Kidney tubule cell (primary cell): ENCODE measurements at regions not wholly inside any gene's neighbourhood (a gene's known extent, or its start where the extent isn't known, plus 50 kb on each side); places are given as distances from the start of the nearest gene placed in this dataset.
"Not testable (repeated sequence)": the region's sequence is repeated elsewhere in the genome, so short reads cannot be mapped to it uniquely, and the experiment has no call there.

Experiments
- DNase-seq: peaks from one replicate; pipeline ENCODE4 v3.0.0-alpha.2; 2018; ENCODE audit warnings: low spot score

DNA sequence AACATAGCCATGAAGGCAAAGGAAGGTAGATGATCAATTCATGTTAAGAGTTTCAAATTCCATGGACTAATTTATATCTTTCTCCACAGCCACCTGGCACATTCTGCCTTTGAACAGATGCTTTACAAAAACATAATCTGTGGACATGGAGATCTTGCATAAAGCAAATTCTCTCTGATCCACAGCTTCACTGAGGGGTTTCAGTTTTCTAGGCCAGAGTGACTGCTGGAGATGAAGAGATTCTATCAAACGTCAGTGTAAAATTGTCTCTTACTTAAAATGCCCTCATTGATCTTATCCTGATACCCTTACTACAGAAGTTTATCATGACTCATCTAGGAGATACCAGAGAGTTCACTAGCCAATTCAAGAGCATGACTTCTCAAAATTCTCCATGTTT, 291.6 kb downstream of the DAD1 start:
- no peak for DNase-seq

DNA sequence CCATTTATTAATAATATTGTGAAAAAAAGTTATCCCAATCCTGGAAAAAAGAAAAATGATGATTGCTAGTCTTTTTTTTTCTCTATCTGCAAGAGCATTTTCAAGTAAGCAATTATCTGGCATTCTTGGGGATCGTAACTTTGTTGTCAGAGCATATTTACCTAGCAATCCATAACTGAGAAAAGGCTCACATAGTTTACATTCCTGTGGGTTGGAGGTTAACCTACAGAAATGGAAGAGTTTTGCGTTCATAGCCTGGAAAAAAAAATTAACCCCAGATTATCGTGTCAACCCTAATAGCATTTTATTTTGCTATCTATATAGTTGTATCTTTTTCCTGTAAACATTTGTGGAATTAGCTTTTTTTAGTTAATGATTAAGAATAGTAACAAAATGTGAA, 292.3 kb downstream of the DAD1 start:
- DNase-seq, result peak; percentile 81

DNA sequence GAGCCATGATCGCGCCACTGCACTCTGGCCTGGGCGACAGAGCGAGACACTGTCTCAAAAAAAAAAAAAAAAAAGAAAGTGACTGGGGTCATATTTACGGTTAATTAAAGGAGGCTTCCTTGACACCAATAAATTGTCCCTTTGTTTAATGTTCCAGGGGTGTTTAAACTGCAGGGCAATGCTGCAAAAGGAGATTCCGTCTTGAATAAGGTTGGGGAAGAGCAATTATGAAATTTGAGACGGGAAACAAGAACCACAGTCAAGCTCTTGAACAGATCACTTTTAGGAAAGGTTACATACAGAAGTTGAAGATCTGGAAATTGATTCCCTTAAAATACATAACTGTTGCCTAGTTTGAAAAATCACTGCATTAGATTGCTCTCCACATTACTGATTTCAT, 292.9 kb downstream of the DAD1 start:
- DNase-seq, result no peak

DNA sequence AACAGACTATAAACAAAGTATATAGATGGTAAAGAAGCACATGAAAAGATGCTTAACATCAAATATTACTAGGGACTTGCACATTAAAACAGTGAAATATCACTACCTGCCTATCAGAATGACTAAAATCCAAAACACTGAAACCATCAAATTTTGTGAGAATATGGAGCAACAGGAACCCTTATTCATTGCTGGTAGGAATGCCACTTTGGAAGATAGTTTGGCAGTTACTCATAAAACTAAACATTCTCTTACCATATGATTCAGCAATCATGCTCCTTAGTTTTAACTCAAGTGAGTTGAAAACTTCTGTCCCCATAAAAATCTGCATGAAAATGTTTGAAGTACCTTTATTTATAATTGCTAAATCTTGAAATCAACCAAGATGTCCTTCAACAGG, 297.6 kb downstream of the DAD1 start:
- peak; percentile 78 for DNase-seq

DNA sequence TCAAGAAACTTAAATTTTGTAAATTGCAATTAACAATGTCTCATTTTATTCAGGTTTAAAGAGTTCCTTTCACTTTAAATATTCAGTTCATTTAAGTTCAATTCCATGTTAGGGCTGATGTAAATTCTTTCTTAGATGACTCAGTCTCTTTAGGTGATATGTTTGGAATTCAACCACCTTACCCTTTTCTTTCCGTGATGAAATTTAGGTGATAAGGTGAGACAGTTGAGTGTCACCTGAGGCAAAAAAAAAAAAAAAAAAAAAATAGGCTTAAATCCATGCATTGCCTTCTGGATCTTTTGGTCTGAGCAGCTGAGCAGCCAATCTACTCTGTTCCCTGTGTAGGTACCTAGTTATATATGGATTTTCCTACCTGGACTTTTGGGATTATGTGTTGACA, 299.5 kb downstream of the DAD1 start:
- DNase-seq, result peak; percentile 72

DNA sequence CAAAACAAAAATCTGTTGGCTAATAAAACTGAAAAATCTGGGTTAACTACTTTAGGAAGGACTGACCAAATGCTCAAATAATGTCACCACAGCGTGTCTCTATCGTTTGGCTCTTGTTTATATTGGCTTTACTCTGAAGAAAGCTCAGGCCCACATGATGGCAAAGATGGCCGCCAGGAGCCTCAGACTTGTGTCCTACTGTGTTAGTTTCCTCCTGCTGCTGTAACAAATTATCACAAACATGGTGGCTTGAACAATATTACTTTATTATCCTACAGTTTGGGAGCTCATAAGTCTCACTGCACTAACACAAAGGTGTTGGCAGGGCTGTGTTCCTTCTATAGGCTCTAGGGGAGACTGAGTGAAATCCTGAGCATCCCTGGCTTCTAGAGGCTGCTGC, 303.0 kb downstream of the DAD1 start:
- DNase-seq, result no peak

DNA sequence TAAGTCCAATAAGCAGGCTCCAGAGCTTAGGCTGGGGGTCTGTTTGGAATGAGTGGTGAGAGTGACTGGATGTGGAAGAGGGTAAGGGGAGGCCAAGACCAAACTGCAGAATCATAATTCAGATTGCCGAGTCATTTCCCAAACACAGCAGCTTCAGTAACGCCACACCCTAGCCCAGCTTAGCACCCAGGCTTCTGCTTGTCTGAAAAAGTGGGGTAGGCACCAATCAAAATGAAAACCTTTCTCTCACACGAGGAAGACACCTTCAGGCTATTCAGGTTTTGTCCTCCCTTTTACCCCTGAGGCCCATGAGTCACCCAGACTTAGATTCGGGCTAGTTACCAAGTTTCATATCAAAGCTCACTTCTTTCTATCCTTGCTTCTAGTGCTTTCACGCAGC, 306.1 kb downstream of the DAD1 start:
- DNase-seq, result no peak

DNA sequence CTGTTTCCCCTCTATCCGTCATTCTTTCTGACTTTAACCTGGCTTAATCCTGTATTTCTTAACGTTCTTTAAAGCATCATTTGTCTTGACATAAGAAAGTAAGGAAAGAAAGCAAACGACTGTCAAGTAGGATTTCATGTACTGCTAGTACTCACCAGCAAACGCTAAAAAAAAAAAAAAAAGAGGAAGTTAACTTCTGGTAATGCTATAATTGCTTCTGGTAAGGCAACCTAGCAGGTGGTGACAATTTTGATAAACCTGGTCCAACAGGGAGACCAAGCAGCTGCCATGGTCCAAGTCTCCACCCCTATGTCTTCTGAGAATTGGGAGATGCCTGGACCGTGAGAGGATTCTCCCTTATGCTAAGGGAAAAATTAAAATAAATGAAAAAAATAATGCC, 306.6 kb downstream of the DAD1 start:
- DNase-seq, result no peak

DNA sequence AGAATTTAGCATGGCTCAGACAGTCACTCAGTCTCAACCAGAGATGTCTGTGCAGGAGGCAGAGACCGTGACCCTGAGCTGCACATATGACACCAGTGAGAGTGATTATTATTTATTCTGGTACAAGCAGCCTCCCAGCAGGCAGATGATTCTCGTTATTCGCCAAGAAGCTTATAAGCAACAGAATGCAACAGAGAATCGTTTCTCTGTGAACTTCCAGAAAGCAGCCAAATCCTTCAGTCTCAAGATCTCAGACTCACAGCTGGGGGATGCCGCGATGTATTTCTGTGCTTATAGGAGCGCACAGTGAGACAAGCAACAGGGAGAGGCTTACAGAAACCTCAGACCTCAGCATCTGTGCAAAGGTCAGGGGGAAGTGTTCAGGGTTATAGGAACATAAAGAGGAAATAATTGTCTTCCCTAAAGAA, 307.6 kb downstream of the DAD1 start:
- DNase-seq, result not testable (repeated sequence)

DNA sequence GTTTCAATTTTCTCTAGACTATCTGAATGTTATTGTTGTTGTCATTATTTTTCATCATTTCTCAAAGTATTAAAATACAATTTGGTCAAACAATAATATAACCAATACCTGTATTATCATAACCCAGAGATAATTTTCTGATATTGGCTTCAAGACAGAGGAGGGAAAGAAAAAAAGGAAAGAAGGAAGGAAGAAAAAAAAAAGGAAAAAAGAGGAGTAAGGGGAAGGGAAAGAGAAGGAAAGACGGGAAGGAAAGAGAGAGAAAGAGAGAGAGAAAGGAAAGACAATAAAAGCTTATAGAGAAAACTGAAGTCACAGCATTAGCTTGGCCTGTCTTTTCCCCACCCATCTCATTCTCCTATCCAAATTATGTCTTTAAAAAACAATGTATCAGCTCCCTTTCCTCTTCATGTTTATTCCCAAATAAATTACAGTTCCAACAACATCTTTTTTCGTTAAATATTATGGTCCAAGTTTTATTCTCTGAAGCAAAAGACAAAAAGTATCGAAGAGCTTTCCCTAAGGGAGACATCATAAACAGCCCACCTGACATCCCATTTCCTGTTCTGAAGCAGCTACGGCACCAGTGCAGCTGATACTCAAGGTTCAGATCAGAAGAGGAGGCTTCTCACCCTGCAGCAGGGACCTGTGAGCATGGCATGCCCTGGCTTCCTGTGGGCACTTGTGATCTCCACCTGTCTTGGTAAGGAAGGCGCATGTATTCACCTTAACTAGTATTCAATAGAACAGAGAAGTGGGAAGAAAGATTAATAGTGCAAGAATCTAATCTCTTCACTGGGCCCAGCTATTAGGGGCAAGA, 308.3 kb downstream of the DAD1 start:
- no peak for DNase-seq

DNA sequence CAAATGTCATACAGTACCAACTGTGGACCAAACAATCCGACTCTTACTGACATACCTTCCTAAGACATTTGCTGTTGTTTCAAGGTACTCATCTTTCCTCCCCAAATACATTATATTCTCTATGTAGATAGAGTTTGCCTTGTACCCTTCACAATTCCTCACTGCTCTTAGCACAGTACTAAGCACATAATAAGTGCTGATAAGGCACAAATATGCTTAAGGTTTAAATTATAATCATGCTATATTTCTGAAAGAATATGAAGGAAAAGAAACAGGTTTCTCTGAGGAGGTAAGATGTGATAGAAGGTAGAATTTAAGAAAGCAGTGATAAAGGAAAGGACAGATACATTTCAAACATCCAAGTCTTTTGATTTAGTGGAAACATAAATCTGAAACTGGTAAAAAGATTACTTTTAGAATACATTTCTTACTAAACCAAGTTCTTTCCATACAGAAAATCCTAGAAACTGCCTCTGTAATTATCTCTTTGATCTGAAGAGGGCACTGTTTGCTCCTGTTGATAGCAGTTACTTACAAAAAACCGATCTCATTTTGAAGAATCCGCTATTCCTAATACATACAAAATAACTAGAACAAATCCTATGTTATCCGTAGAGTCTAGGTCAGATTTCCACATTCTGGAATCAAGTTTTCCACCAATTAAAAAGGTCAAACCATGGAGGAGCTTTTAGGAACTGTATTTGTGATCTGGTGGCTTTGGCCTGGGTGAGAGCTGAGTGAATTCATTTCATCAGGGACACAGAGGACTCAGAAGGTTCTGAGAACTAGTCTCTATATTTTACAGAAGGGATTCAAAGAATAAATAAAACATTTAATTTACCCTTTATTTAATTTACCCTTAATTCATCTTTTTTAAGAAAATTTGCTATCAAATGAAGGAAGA, 311.9 kb downstream of the DAD1 start:
- DNase-seq, result no peak

DNA sequence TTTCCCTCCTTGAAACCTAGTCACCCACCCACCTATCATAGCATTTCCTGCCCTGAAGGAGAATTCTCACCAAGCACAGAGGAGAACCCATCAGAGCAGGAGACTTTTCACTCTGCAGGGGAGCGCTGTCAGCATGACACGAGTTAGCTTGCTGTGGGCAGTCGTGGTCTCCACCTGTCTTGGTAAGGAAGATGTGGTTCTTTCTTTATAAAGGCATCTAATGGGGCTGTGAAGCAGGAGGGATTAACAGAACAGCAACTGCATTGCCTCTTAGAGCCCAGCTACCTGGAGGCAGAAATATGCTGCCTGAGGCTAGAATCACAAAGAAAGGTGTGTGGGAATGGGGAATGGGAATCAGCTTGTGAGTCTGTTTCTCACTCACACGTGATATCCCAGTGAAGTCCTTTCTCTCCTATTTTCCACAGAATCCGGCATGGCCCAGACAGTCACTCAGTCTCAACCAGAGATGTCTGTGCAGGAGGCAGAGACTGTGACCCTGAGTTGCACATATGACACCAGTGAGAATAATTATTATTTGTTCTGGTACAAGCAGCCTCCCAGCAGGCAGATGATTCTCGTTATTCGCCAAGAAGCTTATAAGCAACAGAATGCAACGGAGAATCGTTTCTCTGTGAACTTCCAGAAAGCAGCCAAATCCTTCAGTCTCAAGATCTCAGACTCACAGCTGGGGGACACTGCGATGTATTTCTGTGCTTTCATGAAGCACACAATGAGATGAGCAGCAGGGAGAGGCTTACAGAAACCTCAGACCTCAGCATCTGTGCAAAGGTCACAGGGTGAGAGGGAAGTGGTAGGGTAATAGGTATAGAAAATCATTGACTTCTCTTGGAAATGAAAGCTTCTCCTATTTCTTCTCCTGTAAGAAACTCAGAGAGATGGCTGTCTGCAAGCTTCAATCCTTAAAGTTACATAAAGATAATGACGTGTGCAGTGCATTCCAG, 316.9 kb downstream of the DAD1 start:
- no peak for DNase-seq

DNA sequence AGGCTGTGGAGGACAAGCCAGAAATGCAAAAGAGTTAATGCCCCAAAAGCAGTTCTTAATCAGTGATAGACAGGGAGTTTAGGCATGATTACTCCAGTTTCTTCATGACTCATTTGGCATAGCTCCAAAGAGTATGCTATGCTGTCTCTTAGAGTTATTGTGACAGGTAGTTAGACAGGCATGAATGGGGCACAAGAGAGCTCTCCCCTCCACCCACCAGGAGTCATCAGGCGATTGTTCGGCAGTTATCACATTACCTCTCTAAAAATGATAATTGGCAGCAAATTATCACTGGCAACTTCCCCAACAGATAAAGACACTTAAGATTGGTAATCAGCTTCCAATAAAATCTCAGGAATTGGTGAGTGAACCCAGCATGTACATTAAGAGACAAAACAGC, 320.1 kb downstream of the DAD1 start:
- peak; percentile 95 for DNase-seq

DNA sequence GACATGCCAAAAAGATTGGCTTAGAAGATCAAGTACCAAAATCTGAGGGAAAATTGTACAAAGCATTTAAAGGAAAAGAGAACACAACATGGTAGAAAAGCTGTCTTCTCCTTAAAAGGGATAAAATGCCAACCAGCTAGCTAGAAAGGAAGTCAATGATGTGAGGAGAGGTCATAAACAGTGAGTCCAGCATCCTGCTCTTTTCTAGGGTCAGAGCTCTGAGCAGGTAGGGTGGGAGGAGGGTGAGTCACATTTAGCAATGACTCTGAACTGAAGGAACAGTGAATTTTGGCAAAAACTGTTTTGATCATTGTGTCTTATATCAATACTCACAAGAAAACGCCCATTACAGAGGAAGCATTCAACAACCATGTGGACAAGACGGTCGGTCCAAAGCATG, 322.3 kb downstream of the DAD1 start:
- DNase-seq, result peak; percentile 61

DNA sequence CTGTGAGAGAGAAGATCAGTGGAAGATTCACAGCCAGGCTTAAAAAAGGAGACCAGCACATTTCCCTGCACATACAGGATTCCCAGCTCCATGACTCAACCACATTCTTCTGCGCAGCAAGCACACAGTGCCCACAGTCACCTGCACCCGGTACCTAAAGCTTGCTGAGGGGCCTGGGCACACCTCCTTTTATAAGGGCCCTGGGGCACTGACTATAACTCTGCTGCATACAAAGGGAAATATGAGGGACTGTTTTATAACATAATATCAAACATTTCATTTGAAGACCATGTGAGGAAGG, 322.9 kb downstream of the DAD1 start:
- peak; percentile 82 for DNase-seq

DNA sequence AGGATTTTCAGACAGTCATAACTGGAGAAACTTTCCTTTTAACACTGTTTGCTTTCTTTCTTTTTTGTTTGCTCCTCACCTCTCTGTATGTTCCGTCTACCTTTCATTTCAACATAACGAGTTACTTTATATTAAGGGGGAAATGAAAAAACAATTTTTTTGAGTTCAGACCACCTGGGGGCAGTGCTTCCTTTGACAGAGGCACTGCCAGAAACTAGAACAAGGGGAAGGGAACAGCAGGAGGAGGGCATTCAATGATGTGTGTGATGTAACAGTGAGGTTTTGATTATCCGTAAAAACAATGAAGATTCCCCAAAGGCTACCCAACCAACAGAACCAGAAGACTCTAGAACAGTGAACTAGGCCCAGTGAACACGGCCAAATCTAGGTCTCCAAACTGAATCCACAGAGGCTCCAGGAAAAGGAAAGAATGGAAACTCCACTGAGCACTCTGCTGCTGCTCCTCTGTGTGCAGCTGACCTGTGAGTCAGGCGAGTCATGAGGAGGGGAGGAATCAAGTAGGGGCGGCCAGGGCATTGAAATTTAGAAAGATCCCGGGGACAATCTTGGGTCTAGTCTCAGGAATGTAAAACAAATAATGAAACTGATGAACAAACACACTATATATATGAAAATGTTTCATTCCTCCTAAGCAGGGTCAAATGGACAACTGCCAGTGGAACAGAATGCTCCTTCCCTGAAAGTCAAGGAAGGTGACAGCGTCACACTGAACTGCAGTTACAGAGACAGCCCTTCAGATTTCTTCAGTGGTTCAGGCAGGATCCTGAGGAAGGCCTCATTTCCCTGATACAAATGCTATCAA, 323.5 kb downstream of the DAD1 start:
- peak; percentile 70 for DNase-seq

DNA sequence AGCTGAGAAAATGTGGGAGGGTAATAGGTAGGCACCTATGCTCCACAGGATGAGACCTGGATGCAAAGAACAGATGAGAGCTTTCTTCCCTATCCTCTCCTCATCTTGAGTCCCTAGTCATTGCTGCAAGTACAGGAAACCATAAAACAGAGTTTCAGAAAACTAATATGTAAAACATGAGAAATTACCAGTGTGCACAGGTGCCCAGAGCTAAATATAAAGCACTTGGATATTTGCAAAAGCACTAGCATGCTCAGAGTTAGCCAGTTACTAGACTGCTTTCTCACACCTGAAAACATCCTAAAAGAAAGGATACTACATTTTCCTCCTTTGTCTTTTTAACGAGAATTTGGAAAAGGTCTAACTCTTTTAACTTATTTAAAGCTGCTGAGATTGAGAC, 324.3 kb downstream of the DAD1 start:
- DNase-seq, result no peak

DNA sequence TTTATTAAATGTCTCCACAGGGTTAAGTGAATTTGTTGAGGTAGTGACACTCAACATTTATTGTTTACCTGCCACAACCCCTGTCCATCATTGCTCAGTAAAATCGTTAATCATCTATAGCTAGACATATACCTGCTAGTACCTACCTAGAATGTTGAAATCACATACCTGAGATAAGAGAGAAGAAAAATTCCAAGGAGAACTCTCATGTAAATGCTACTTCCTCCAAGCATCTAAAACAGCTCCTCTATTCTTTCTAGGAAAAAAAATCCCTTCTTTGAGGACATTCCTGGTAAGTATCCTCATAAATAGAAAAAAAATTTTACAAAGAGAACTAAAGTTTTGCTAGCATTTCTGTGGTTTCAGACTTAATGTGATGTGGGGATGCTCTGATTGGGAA, 325.1 kb downstream of the DAD1 start:
- peak; percentile 59 for DNase-seq

DNA sequence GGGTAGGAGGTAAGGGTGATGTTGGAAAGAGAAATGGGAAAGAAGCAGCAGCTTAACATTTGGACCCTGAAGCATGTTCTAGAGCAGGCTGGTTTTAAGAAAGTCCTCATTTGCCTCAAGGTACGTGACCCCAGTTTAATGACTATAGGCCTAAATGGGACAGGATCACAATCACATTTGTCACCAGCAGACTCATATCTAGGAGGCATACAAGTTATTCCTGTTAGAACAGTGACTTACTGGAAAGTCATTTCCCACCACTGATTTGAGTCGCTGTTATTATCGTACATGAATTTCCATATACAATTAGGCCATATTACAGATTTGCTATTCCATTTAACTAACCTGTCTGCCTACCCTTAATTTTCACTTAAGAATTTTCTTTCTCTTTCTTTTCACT, 326.1 kb downstream of the DAD1 start:
- DNase-seq, result no peak

DNA sequence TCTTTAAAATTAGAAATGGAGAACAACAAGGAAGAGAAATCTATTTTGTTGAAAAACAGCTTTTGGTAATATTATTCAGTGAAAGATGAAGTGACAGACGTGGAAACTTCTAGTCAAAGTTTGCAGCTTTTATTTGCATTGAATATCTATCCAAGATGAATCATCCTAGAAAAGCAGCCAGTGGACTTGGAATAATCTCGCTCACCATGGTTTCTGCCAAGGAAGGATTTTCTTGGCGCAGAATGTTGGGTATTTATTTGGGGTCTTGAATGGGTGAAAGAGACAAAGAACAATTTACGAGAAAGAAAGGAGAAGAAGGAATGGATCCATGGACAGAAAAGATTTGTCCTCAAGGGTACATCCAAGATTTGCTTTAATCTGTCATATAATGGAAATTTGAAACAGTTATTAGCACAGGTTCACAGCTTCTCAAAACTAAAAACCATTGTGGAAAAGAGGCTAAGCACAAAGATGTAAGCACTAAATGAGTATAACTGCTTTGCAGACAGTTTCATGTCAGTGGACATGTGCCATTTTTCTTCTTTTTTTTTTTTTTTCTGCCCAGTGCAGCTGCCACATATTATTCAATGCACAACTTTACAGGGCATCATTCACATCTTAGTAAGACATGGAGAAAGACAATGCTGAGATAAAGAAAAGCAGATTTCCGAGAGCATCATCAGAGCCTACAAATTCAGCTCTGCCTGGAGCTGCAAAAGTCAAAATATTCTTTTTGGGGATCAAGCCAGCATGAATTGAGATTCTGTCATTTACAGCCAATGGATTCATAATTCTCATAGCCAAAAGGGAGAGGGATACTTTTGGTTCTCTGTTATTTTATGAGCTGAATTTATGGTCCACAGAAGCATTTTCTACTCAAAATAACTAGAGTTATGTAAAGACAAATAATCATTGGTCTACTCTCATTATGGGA, 333.7 kb downstream of the DAD1 start:
- no peak for DNase-seq
